ENCODE measurements at regions not wholly inside any gene's neighbourhood (a gene's known extent, or its start where the extent isn't known, plus 50 kb on each side); places are given as distances from the start of the nearest gene placed in this dataset.

DNA sequence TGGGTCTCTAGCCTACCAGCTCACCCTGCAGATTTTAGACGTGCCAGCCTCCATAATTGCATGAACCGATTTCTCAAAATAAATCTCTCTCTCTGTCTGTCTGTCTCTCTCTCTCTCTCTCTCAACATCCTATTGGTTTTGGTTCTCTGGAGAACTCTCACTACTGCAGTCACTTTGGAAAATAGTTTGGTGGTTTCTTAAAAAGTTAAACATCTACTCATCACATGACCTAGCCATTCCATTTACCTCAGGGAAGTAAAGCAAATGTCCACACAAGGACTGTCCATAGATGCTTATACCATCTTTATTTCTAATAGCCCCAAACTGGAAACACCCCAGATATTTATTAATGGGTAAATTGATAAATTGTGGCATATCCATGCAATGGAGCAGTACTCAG is 119.5 kb downstream of the SNX19 start:
- DNase-seq (ENCODE audit: low read depth in 2 of 2), result no peak

GRCh38 chr11:130798280-130798679 is 118.0 kb downstream of the SNX19 start:
- peak in 1 of 2 donors; percentile 11 for DNase-seq (ENCODE audit: low read depth in 2 of 2)

GRCh38 chr11:130798801-130799200 is 117.5 kb downstream of the SNX19 start:
- no peak for DNase-seq (ENCODE audit: low read depth in 2 of 2)

GRCh38 chr11:130801333-130802122 is 114.8 kb downstream of the SNX19 start:
- no peak for DNase-seq (ENCODE audit: low read depth in 2 of 2)

DNA sequence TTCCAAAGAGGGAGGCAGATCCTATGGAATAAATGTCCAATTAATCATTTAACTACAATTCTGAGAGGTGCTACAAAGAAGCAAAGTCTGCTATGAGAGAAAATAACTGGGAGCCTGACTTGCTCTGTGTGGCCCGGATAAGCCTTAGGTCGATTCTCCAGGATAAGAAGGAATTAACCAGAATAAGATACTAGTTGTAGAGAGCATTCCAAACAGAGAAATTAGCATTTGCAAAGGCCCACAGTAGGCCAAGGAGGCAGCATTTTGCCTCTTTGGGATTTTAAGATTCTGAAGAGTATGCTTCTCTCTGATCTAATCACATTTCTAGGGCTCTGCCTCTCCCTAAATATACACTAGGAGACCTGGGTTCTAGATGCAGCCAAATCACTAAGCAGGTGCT is 113.7 kb downstream of the SNX19 start:
- DNase-seq (ENCODE audit: low read depth in 2 of 2), result no peak

DNA sequence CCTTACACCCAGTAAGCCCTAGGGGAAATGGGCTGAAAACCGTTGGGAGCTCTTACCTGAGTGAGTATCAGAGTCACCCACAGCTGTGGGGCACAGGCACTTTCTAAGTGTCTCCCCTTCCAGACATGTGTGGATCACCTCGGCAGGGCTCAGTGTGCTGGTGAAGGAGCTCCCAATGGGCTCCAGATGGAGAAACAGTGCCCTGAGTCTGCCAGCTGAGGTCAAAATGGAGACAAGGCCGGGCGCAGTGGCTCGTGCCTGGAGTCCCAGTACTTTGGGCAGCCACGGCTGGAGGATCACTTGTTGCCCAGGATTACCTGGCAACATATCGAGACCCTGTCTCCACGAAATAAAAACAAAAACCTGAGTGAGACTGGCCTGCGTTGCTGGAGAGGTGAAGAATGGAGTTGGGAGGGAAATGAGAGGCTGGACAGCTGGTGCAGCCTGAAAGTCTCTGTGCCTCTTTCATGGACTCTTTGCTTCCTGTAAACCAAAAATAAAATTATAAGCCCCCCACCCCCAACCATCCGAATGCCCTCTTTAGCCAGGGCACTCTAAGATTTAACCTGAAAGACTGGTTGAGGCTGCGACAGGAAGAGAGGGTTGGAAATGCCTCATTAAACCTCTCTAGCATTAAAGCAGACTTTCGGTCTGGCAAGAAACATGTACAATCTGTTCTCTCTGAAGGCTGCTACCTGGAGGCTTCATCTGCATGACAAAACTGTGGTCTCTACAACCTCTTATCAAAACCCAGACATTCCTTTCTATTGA is 111.8 kb downstream of the SNX19 start:
- DNase-seq (ENCODE audit: low read depth in 2 of 2), result no peak

GRCh38 chr11:130806746-130807145 is 109.5 kb downstream of the SNX19 start:
- no peak for DNase-seq (ENCODE audit: low read depth in 2 of 2)

- DNase-seq (ENCODE audit: low read depth in 2 of 2), result no peak
These were observed 107.7 kb downstream of the SNX19 start for GRCh38 chr11:130808541-130808940.

GRCh38 chr11:130813196-130813595 is 103.1 kb downstream of the SNX19 start:
- DNase-seq (ENCODE audit: low read depth in 2 of 2), result no peak

GRCh38 chr11:130813638-130814037 is 102.6 kb downstream of the SNX19 start:
- DNase-seq (ENCODE audit: low read depth in 2 of 2), result no peak

- DNase-seq (ENCODE audit: low read depth in 2 of 2), result no peak
These were observed 101.7 kb downstream of the SNX19 start for GRCh38 chr11:130814440-130815096.

GRCh38 chr11:130815097-130815802 is 101.0 kb downstream of the SNX19 start:
- no peak for DNase-seq (ENCODE audit: low read depth in 2 of 2)

- no peak for DNase-seq (ENCODE audit: low read depth in 2 of 2)
These were observed 100.3 kb downstream of the SNX19 start for GRCh38 chr11:130815956-130816355.

GRCh38 chr11:130816546-130817329 is 99.5 kb downstream of the SNX19 start:
- DNase-seq (ENCODE audit: low read depth in 2 of 2), result no peak

GRCh38 chr11:130817330-130817944 is 98.8 kb downstream of the SNX19 start:
- no peak for DNase-seq (ENCODE audit: low read depth in 2 of 2)

DNA sequence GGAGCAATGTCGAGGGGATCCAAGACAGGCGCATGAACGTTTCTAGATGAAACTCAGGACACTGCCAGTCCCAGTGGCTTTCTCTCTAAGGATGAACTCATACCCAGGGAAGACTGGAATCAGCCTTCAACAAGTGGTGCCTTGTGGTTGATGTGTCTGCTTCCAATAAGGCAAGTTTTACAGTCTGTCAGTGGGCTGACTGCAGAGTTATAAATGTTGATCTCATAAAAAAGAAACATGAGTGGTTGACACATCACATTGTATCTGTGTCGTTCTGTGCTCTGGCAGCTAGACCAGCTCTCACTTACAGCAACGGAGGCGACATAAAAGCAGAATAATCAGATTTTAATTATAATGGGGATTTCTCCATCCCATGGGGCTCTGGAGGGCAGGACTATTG is 96.7 kb downstream of the SNX19 start:
- no peak for DNase-seq (ENCODE audit: low read depth in 2 of 2)
